H1 (cell line): ENCODE measurements at regions not wholly inside any gene's neighbourhood (a gene's known extent, or its start where the extent isn't known, plus 50 kb on each side); places are given as distances from the start of the nearest gene placed in this dataset.

Experiments
- CTCF ChIA-PET: fragments of 300-600 bp; sonication (Branson Sonifier 250); formaldehyde crosslinking; loops from one replicate; lab custom pipeline; 2021; ENCODE audit not compliant: partially characterized antibody; lab: Charles Lee
- POLR2A ChIA-PET: fragments of 300-600 bp; sonication (Branson Sonifier 250); formaldehyde crosslinking; loops from one replicate; lab custom pipeline; 2021; ENCODE audit warnings: inconsistent platforms; ENCODE audit not compliant: partially characterized antibody; lab: Charles Lee
- DNase-seq, 2 experiments: peaks; one replicate each; pipeline versions ENCODE4 v3.0.0 to v3.0.0-alpha.2; 2010 to 2022; ENCODE audit warnings: low spot score in 2 of 2, low read depth in 1 of 2, mixed read lengths in 1 of 2
- FAIRE-seq: peaks from 2 replicates; lab custom pipeline; 2011; peaks lifted over from hg19 to GRCh38; lab: Jason Lieb, UNC
- H2AFZ ChIP-seq: 2 replicates; pipeline ENCODE4 v1.8.1; 2012; ENCODE audit warnings: low read length, inconsistent platforms
- H2AK5ac ChIP-seq: 2 replicates; pipeline ENCODE4 v1.6.1; 2013; ENCODE audit warnings: low read depth, low read length
- H2BK120ac ChIP-seq: replicated peaks from 2 replicates; pipeline ENCODE3; 2013; ENCODE audit warnings: low read depth, low read length, inconsistent platforms
- H2BK12ac ChIP-seq: 2 replicates; pipeline ENCODE4 v1.6.1; 2013; ENCODE audit warnings: low read depth, low read length
- H2BK15ac ChIP-seq: 2 replicates; pipeline ENCODE4 v1.6.1; 2013; ENCODE audit warnings: low read length
- H2BK20ac ChIP-seq: 2 replicates; pipeline ENCODE4 v1.6.1; 2013; ENCODE audit warnings: low read length
- H2BK5ac ChIP-seq: 2 replicates; pipeline ENCODE4 v1.6.1; 2013; ENCODE audit warnings: low read depth, low read length
- H3K14ac ChIP-seq: 2 replicates; pipeline ENCODE4 v1.6.1; 2013; ENCODE audit warnings: inconsistent platforms; ENCODE audit not compliant: insufficient read length
- H3K18ac ChIP-seq: 2 replicates; pipeline ENCODE4 v1.6.1; 2013; ENCODE audit warnings: low read length; ENCODE audit errors: extremely low read depth
- H3K23ac ChIP-seq: 2 replicates; pipeline ENCODE4 v1.6.1; 2013; ENCODE audit warnings: inconsistent platforms; ENCODE audit not compliant: insufficient read length
- H3K23me2 ChIP-seq: 2 replicates; pipeline ENCODE4 v1.6.1; 2013; ENCODE audit warnings: low read depth, low read length
- H3K27ac ChIP-seq: 2 replicates; pipeline ENCODE4 v1.6.1; 2011; ENCODE audit warnings: low read depth, low read length, inconsistent platforms
- H3K27me3 ChIP-seq, 4 experiments: replicated peaks in 1 of 4; 1 replicate in 1 of 4; 2 replicates in 3 of 4; pipeline versions ENCODE4 v1.6.1 to v1.8.1; 2011 to 2013; ENCODE audit warnings: low read length in 3 of 4, mild to moderate bottlenecking in 3 of 4, inconsistent platforms in 2 of 4, mixed read lengths in 2 of 4, moderate library complexity in 1 of 4; ENCODE audit not compliant: control insufficient read depth in 3 of 4, insufficient read depth in 3 of 4; ENCODE audit errors: extremely low read depth in 1 of 4
- H3K36me3 ChIP-seq, 4 experiments: 2 replicates each; pipeline versions ENCODE4 v1.6.1 to v1.8.1; 2011 to 2013; ENCODE audit warnings: mild to moderate bottlenecking in 4 of 4, low read length in 3 of 4, moderate library complexity in 2 of 4, control low read depth in 1 of 4, inconsistent platforms in 1 of 4; ENCODE audit not compliant: insufficient read depth in 4 of 4, control insufficient read depth in 2 of 4
- H3K4ac ChIP-seq: replicated peaks from 2 replicates; pipeline ENCODE3; 2013; ENCODE audit warnings: low read length, low read depth, mixed read lengths, inconsistent platforms; ENCODE audit not compliant: insufficient read length
- H3K4me1 ChIP-seq, 4 experiments: replicated peaks in 1 of 4; 1 replicate in 1 of 4; 2 replicates in 3 of 4; pipeline versions ENCODE4 v1.6.1 to v1.8.1; 2011 to 2013; ENCODE audit warnings: low read length in 3 of 4, inconsistent platforms in 2 of 4, mixed read lengths in 1 of 4; ENCODE audit not compliant: insufficient read depth in 4 of 4, control insufficient read depth in 3 of 4
- H3K4me2 ChIP-seq, 2 experiments: 2 replicates each; pipeline versions ENCODE4 v1.6.1 to v1.8.1; 2011 to 2013; ENCODE audit warnings: low read depth in 2 of 2, low read length in 2 of 2, control low read depth in 1 of 2, inconsistent platforms in 1 of 2, mild to moderate bottlenecking in 1 of 2; ENCODE audit not compliant: insufficient read depth in 1 of 2
- H3K4me3 ChIP-seq, 4 experiments: fragments of 200-600, 300-600 bp in 1 of 4; sonication (generic), shearing (Covaris generic), sonication (Bioruptor Twin) in 1 of 4; 2 replicates each; pipeline versions ENCODE4 v1.5.1 to v1.8.1; 2011 to 2016; ENCODE audit warnings: low read length in 4 of 4, low read depth in 3 of 4, control low read depth in 2 of 4, inconsistent platforms in 2 of 4, mild to moderate bottlenecking in 2 of 4, mixed read lengths in 1 of 4, moderate library complexity in 1 of 4; ENCODE audit not compliant: insufficient read depth in 2 of 4; ENCODE audit errors: extremely low read depth in 1 of 4
- H3K56ac ChIP-seq: replicated peaks from 2 replicates; pipeline ENCODE3; 2013; ENCODE audit warnings: low read depth, mild to moderate bottlenecking, mixed read lengths, low read length, inconsistent platforms; ENCODE audit not compliant: insufficient read length
- H3K79me1 ChIP-seq: 2 replicates; pipeline ENCODE4 v1.6.1; 2013; ENCODE audit warnings: low read depth, low read length, control low read depth
- H3K79me2 ChIP-seq, 2 experiments: 2 replicates each; pipeline versions ENCODE4 v1.6.1 to v1.8.1; 2012 to 2013; ENCODE audit warnings: low read length in 2 of 2, mild to moderate bottlenecking in 2 of 2, inconsistent platforms in 1 of 2; ENCODE audit not compliant: insufficient read depth in 2 of 2, control insufficient read depth in 1 of 2
- H3K9ac ChIP-seq, 4 experiments: replicated peaks in 1 of 4; 1 replicate in 1 of 4; 2 replicates in 3 of 4; pipeline versions ENCODE4 v1.6.1 to v1.8.1; 2011 to 2013; ENCODE audit warnings: low read depth in 3 of 4, low read length in 3 of 4, control low read depth in 2 of 4, mild to moderate bottlenecking in 2 of 4, moderate library complexity in 2 of 4, inconsistent platforms in 1 of 4; ENCODE audit errors: extremely low read depth in 1 of 4
- H3K9me3 ChIP-seq, 2 experiments: 2 replicates each; pipeline versions ENCODE4 v1.6.1 to v1.8.1; 2012 to 2013; ENCODE audit warnings: mild to moderate bottlenecking in 2 of 2, moderate library complexity in 2 of 2, control low read depth in 1 of 2, inconsistent platforms in 1 of 2, low read depth in 1 of 2, low read length in 1 of 2, mixed read lengths in 1 of 2; ENCODE audit not compliant: insufficient read depth in 2 of 2
- H4K20me1 ChIP-seq, 2 experiments: replicated peaks in 1 of 2; 2 replicates each; pipeline versions ENCODE3 to v1.8.1; 2011 to 2013; ENCODE audit warnings: inconsistent platforms in 2 of 2, low read length in 2 of 2, mild to moderate bottlenecking in 1 of 2; ENCODE audit not compliant: insufficient read depth in 2 of 2, control insufficient read depth in 1 of 2
- H4K5ac ChIP-seq: 2 replicates; pipeline ENCODE4 v1.6.1; 2013; ENCODE audit warnings: low read length, low read depth, mixed read lengths, inconsistent platforms; ENCODE audit not compliant: insufficient read length
- H4K8ac ChIP-seq: 2 replicates; pipeline ENCODE4 v1.8.0; 2013; ENCODE audit warnings: mild to moderate bottlenecking, moderate library complexity, low read length, inconsistent platforms; ENCODE audit not compliant: insufficient read depth; ENCODE audit errors: extremely low read depth
- H4K91ac ChIP-seq: replicated peaks from 2 replicates; pipeline ENCODE3; 2013; ENCODE audit warnings: low read length, mixed read lengths, inconsistent platforms; ENCODE audit not compliant: insufficient read length
- BCL11A ChIP-seq, 2 experiments: IDR thresholded peaks; one replicate each; pipeline ENCODE4 v1.6.1; 2011; ENCODE audit warnings: low read depth in 2 of 2, low read length in 2 of 2, mild to moderate bottlenecking in 2 of 2
- CEBPB ChIP-seq: IDR thresholded peaks from 2 replicates; pipeline ENCODE4 v1.6.1; 2012; ENCODE audit warnings: low read depth, low read length
- CHD1 ChIP-seq: IDR thresholded peaks from 2 replicates; pipeline ENCODE4 v1.6.1; 2012; ENCODE audit warnings: low read depth, low read length, improper control_type of control experiment
- EGR1 ChIP-seq: IDR thresholded peaks from 2 replicates; pipeline ENCODE4 v1.6.1; 2011; ENCODE audit warnings: low read depth, low read length, borderline replicate concordance
- EZH2 ChIP-seq: fragments of 200-600 bp; sonication (generic); IDR thresholded peaks from 2 replicates; pipeline ENCODE4 v1.7.1; 2012; ENCODE audit warnings: low read depth, mild to moderate bottlenecking, moderate library complexity, low read length, inconsistent platforms; ENCODE audit not compliant: severe bottlenecking
- KDM5A ChIP-seq: fragments of 200-600 bp; IDR thresholded peaks from 2 replicates; pipeline ENCODE4 v1.7.1; 2012; ENCODE audit warnings: mild to moderate bottlenecking, low read length, inconsistent platforms, mixed read lengths
- MAFK ChIP-seq: IDR thresholded peaks from 2 replicates; pipeline ENCODE4 v1.6.1; 2012; ENCODE audit warnings: low read depth, mild to moderate bottlenecking, improper control_type of control experiment, low read length
- NRF1 ChIP-seq: IDR thresholded peaks from 2 replicates; pipeline ENCODE4 v1.6.1; 2011; ENCODE audit warnings: mild to moderate bottlenecking, low read depth, low read length, improper control_type of control experiment
- POLR2A ChIP-seq, 2 experiments: IDR thresholded peaks; 1 replicate in 1 of 2; 2 replicates in 1 of 2; pipeline ENCODE4 v1.6.1; 2011; ENCODE audit warnings: low read depth in 2 of 2, low read length in 2 of 2, mild to moderate bottlenecking in 2 of 2; ENCODE audit errors: control extremely low read depth in 1 of 2
- RAD21 ChIP-seq, 2 experiments: IDR thresholded peaks in 1 of 2; conservative IDR thresholded peaks in 1 of 2; 2 replicates each; pipeline ENCODE4 v1.6.1; 2011; ENCODE audit warnings: low read depth in 2 of 2, low read length in 2 of 2, improper control_type of control experiment in 1 of 2, inconsistent platforms in 1 of 2, mild to moderate bottlenecking in 1 of 2, moderate library complexity in 1 of 2
- RFX5 ChIP-seq: IDR thresholded peaks from 2 replicates; pipeline ENCODE4 v1.6.1; 2011; ENCODE audit warnings: low read depth, low read length, improper control_type of control experiment, borderline replicate concordance
- RXRA ChIP-seq: IDR thresholded peaks from 2 replicates; pipeline ENCODE4 v1.6.1; 2011; ENCODE audit warnings: low read depth, mild to moderate bottlenecking, low read length, moderate library complexity; ENCODE audit not compliant: insufficient read depth
- SIN3A ChIP-seq, 2 experiments: IDR thresholded peaks in 1 of 2; conservative IDR thresholded peaks in 1 of 2; 2 replicates each; pipeline ENCODE4 v1.6.1; 2011 to 2012; ENCODE audit warnings: low read length in 2 of 2, improper control_type of control experiment in 1 of 2, low read depth in 1 of 2, mild to moderate bottlenecking in 1 of 2
- YY1 ChIP-seq: IDR thresholded peaks from 2 replicates; pipeline ENCODE4 v1.6.1; 2011; ENCODE audit warnings: low read depth, mild to moderate bottlenecking, low read length
- WGBS, 2 experiments: shearing (Covaris generic) in 1 of 2; methylation state at CpG; one replicate each; pipeline versions ENCODE4 v1.1.6 to v1.1.7; 2013 to 2015; ENCODE audit warnings: low lambda C conversion rate in 2 of 2, mixed read lengths in 2 of 2, inconsistent platforms in 1 of 2, low coverage in 1 of 2, missing lambda C conversion rate in 1 of 2; ENCODE audit not compliant: insufficient replicate concordance in 2 of 2, insufficient coverage in 1 of 2, insufficient read length in 1 of 2; ENCODE audit errors: extremely low coverage in 1 of 2, missing lambda C conversion rate in 1 of 2; 5-methylcytosine and 5-hydroxymethylcytosine counted together

DNA sequence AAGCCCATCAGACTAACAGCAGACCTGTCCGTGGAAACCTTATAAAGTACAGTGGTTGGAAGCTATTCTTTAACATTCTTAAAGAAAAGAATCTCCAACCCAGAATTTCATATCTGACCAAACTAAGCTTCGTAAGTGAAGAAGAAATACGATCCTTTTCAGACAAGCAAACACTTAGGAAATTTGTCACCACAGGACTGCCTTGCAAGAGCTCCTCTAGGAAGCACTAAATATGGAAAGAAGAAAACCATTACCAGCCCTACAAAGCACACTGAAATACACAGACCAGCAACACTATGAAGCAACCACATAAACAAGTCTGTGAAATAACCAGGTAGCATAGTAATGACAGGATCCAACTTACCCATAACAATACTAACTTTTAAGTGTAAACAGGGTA, 177.7 kb upstream of the PRSS1 start:
- POLR2A ChIA-PET, result no interaction called here
- 82% methylated on average over 3 of the region's 3 CpGs; no CpG with 5 or more reads in 1 of the 2 experiments for WGBS, 2 experiments
- TF ChIP-seq MAFK, result no peak
- TF ChIP-seq RFX5, result no peak
- no peak for TF ChIP-seq NRF1
- TF ChIP-seq SIN3A (conservative IDR thresholded peaks at IDR 0.05 in 1 of 2, IDR thresholded peaks at IDR 0.05 in 1 of 2; ENCODE audit: low read depth in 1 of 2, low read length in 2 of 2), result no peak
- TF ChIP-seq KDM5A, result no peak
- no peak for TF ChIP-seq CEBPB
- TF ChIP-seq YY1, result no peak
- TF ChIP-seq RAD21 (IDR thresholded peaks at IDR 0.05 in 1 of 2, conservative IDR thresholded peaks at IDR 0.05 in 1 of 2; ENCODE audit: low read depth in 2 of 2, low read length in 2 of 2), result no peak
- no peak for TF ChIP-seq EZH2
- no peak for TF ChIP-seq POLR2A (IDR thresholded peaks at IDR 0.05; ENCODE audit: control extremely low read depth in 1 of 2, low read depth in 2 of 2, low read length in 2 of 2)
- no peak for TF ChIP-seq BCL11A (IDR thresholded peaks at IDR 0.05; ENCODE audit: low read depth in 2 of 2, low read length in 2 of 2)
- TF ChIP-seq RXRA, result no peak
- TF ChIP-seq EGR1, result no peak
- no peak for TF ChIP-seq CHD1

More for the DNA sequence above, 177.7 kb upstream of the PRSS1 start:
- DNase-seq (no peak), FAIRE-seq (no peak)
- H4K5ac ChIP-seq, result no peak overlapping the region
- CTCF ChIA-PET, result interaction anchor here (0.6 to 6.2 kb wide), 11 partner anchors 12 to 258 kb away, joined by 3 to 42 read pairs (median 5); no protein-coding TSS in a partner anchor
- no peak overlapping the region for H3K9ac ChIP-seq
- no peak overlapping the region for H3K4me3 ChIP-seq
- H2BK15ac ChIP-seq, result no peak overlapping the region
- H3K23me2 ChIP-seq, result no peaks in the 10 kb centered on the region
- no peak overlapping the region for H2BK5ac ChIP-seq
- H3K36me3 ChIP-seq, result no peaks in the 10 kb centered on the region
- H3K18ac ChIP-seq, result no peak overlapping the region
- no peak overlapping the region for H4K91ac ChIP-seq
- no peak overlapping the region for H3K23ac ChIP-seq
- no peak overlapping the region for H4K8ac ChIP-seq
- H2AK5ac ChIP-seq, result no peak overlapping the region
- H2AFZ ChIP-seq, result no peak overlapping the region
- no peak overlapping the region for H3K27ac ChIP-seq
- no peak overlapping the region for H3K56ac ChIP-seq
- no peak overlapping the region for H2BK20ac ChIP-seq
- H3K4me2 ChIP-seq, result no peak overlapping the region
- H2BK12ac ChIP-seq, result no peak overlapping the region
- H3K4me1 ChIP-seq, result peaks cover 0 to 5% (median 0%) of the 10 kb centered on the region in 4 experiments; a peak in 2 of 7 replicates
- no peaks in the 10 kb centered on the region for H3K79me2 ChIP-seq
- no peaks in the 10 kb centered on the region for H3K79me1 ChIP-seq
- no peak overlapping the region for H3K4ac ChIP-seq
- H3K9me3 ChIP-seq, result peaks cover 0 to 9% of the 10 kb centered on the region in 2 experiments; a peak in 2 of 4 replicates
- no peak overlapping the region for H3K14ac ChIP-seq
- no peaks in the 10 kb centered on the region for H4K20me1 ChIP-seq
- H2BK120ac ChIP-seq, result no peak overlapping the region
- no peaks in the 10 kb centered on the region for H3K27me3 ChIP-seq
